ENCODE measurements at regions not wholly inside any gene's neighbourhood (a gene's known extent, or its start where the extent isn't known, plus 50 kb on each side); places are given as distances from the start of the nearest gene placed in this dataset.

DNA sequence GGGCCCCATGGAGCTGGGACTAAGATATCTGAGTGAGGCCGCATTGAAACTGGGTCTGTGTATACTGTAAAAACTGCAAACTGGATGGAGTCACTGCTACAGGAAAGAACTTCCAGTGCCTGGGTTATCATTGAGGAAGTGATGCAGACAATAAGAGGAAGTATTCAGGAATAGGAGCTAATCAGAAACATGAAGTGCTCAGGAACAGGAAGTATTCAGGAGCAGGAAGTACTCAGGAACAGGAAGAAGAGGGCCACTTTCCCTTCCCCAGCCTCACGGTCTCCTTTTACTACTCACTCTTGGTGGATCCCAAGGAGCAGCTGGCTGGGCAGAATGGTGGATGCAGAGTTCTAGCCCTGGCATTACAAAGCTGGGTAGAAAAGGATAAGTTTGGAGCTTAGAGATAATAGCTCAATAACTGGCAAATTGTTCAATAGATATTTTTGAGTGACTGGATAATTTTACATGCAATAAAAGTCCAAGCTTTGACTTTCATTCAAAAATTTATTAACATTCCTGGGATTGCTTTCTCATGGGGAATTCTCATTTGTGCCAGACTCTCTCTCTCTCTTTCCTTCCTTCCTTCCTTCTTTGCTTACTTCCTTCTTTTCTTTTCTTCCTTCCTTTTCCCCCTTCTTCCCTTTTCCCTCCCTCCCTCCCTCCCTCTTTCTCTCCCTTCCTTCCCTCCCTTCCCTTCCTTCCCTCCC, 82.2 kb upstream of the PAX1 start:
- no peak for TF ChIP-seq CTCF (IDR thresholded peaks at IDR 0.05; ENCODE audit: poor library complexity, severe bottlenecking)
- no peak for TF ChIP-seq REST (IDR thresholded peaks at IDR 0.05; ENCODE audit: borderline replicate concordance)
- TF ChIP-seq EZH2 (IDR thresholded peaks at IDR 0.05; ENCODE audit: borderline replicate concordance, insufficient read depth, low read length, poor library complexity, severe bottlenecking) = no peak
- TF ChIP-seq TAF1 (IDR thresholded peaks at IDR 0.05; ENCODE audit: low read depth) = no peak
- TF ChIP-seq POLR2AphosphoS5 (IDR thresholded peaks at IDR 0.05) = no peak
- TF ChIP-seq EP300 (conservative IDR thresholded peaks at IDR 0.05; ENCODE audit: poor library complexity, severe bottlenecking) = no peak
- no peak for TF ChIP-seq RAD21 (conservative IDR thresholded peaks at IDR 0.05)
- no peak for TF ChIP-seq MXI1 (conservative IDR thresholded peaks at IDR 0.05; ENCODE audit: poor library complexity, severe bottlenecking)
- TF ChIP-seq SMC3 (conservative IDR thresholded peaks at IDR 0.05; ENCODE audit: poor library complexity) = no peak

Measured in neural cell (in vitro differentiated cells).